Esophagus squamous epithelium (tissue), 5 donors: ENCODE measurements at regions not wholly inside any gene's neighbourhood (a gene's known extent, or its start where the extent isn't known, plus 50 kb on each side); places are given as distances from the start of the nearest gene placed in this dataset.

ENCODE experiments used
- DNase-seq: peaks from one replicate; lab custom pipeline; 2025; lab: John Stamatoyannopoulos, UW
- H3K27ac ChIP-seq, 4 donors: fragments of 200-600 bp; sonication (generic); one replicate each; pipeline ENCODE4 v1.5.1; 2016 to 2019; ENCODE audit warnings: mild to moderate bottlenecking in 1 of 4
- H3K27me3 ChIP-seq, 4 donors: fragments of 200-600 bp; sonication (generic); 1 replicate in 3 of 4; 2 replicates in 1 of 4; pipeline versions ENCODE4 v1.5.1 to v1.6.0; 2017 to 2021; ENCODE audit warnings: antibody characterized with exemption in 1 of 4
- H3K36me3 ChIP-seq, 3 donors: fragments of 200-600 bp; sonication (generic); one replicate each; pipeline ENCODE4 v1.5.1; 2016 to 2019
- H3K4me1 ChIP-seq, 3 donors: fragments of 200-600 bp; sonication (generic); one replicate each; pipeline ENCODE4 v1.5.1; 2017 to 2019
- H3K4me3 ChIP-seq, 4 donors: fragments of 200-600 bp; sonication (generic); 1 replicate in 3 of 4; 2 replicates in 1 of 4; pipeline ENCODE4 v1.5.1; 2016 to 2019; ENCODE audit warnings: mild to moderate bottlenecking in 2 of 4, moderate library complexity in 1 of 4
- H3K9me3 ChIP-seq, 3 donors: fragments of 200-600 bp; sonication (generic); one replicate each; pipeline ENCODE4 v1.5.1; 2016 to 2019
- CTCF ChIP-seq, 6 experiments: fragments of 450-650 bp in 4 of 6; fragments of 200-600 bp in 2 of 6; sonication (generic) in 2 of 6; IDR thresholded peaks; one replicate each; pipeline ENCODE4 v1.5.1; 2016 to 2019; ENCODE audit warnings: antibody characterized with exemption in 6 of 6, mild to moderate bottlenecking in 4 of 6, moderate library complexity in 4 of 6
- POLR2A ChIP-seq, 4 donors: fragments of 450-650 bp; IDR thresholded peaks; one replicate each; pipeline ENCODE4 v1.6.1; 2017; ENCODE audit warnings: antibody characterized with exemption in 4 of 4, mild to moderate bottlenecking in 4 of 4, moderate library complexity in 3 of 4
- WGBS, 2 donors: methylation state at CpG; one replicate each; pipeline ENCODE4 v1.1.5; 2018; 5-methylcytosine and 5-hydroxymethylcytosine counted together
- intact Hi-C: fragments of 100-400 bp; cut with DNase I; formaldehyde crosslinking; loops from one replicate; pipeline ENCODE4 v1.15.0; 2022
- donor health status: DM: yes; HTN: yes; CAD: no.

GRCh38 chr13:27327633-27328032 is 57.0 kb downstream of the RASL11A start:
- DNase-seq = no peak
- Histone ChIP-seq H3K27me3 (peaks cover 0 to 16% (median 0%) of the 10 kb centered on the region in 4 donors), H3K27ac (no peak overlapping the region), H3K9me3 (no peaks in the 10 kb centered on the region), H3K4me1 (no peaks in the 10 kb centered on the region), H3K4me3 (no peak overlapping the region), H3K36me3 (no peaks in the 10 kb centered on the region)
- intact Hi-C loops = no loop called here
- 86 to 90% methylated on average over 5 of the region's 5 CpGs for WGBS, 2 donors
- no peak for TF ChIP-seq POLR2A (IDR thresholded peaks at IDR 0.05)
- no peak for TF ChIP-seq CTCF (IDR thresholded peaks at IDR 0.05)

GRCh38 chr13:27329210-27329609 is 58.6 kb downstream of the RASL11A start:
- peaks cover 0 to 16% (median 0%) of the 10 kb centered on the region in 4 donors for H3K27me3 ChIP-seq
- WGBS, 2 donors = 73 to 84% methylated on average over 5 of the region's 5 CpGs
- H3K4me3 ChIP-seq = no peak overlapping the region
- no peaks in the 10 kb centered on the region for H3K36me3 ChIP-seq
- H3K27ac ChIP-seq = no peak overlapping the region
- no peaks in the 10 kb centered on the region for H3K9me3 ChIP-seq
- no peaks in the 10 kb centered on the region for H3K4me1 ChIP-seq
- intact Hi-C loops = no loop called here
- TF ChIP-seq POLR2A (IDR thresholded peaks at IDR 0.05) (no peak), CTCF (IDR thresholded peaks at IDR 0.05) (no peak)
- DNase-seq = no peak

- intact Hi-C loops = no loop called here
- Histone ChIP-seq H3K4me1 (no peaks in the 10 kb centered on the region), H3K27me3 (peaks cover 0 to 12% (median 0%) of the 10 kb centered on the region in 4 donors), H3K36me3 (no peaks in the 10 kb centered on the region), H3K27ac (no peak overlapping the region), H3K9me3 (no peaks in the 10 kb centered on the region), H3K4me3 (no peak overlapping the region)
- no peak for DNase-seq
- TF ChIP-seq POLR2A (IDR thresholded peaks at IDR 0.05) (no peak), CTCF (IDR thresholded peaks at IDR 0.05) (no peak)
- 52 to 64% methylated on average over 13 of the region's 13 CpGs for WGBS, 2 donors
Measured at GRCh38 chr13:27334774-27335435, 64.3 kb downstream of the RASL11A start.

- Histone ChIP-seq H3K36me3 (no peaks in the 10 kb centered on the region), H3K27me3 (peaks cover 0 to 16% (median 0%) of the 10 kb centered on the region in 4 donors), H3K9me3 (no peaks in the 10 kb centered on the region), H3K4me3 (no peak overlapping the region), H3K4me1 (no peaks in the 10 kb centered on the region), H3K27ac (no peak overlapping the region)
- no peak for DNase-seq
- 48 to 67% methylated on average over 3 of the region's 6 CpGs for WGBS, 2 donors
- intact Hi-C loops = no loop called here
- TF ChIP-seq CTCF (IDR thresholded peaks at IDR 0.05) (no peak), POLR2A (IDR thresholded peaks at IDR 0.05) (no peak)
Measured at GRCh38 chr13:27336014-27336673, 65.5 kb downstream of the RASL11A start.

- intact Hi-C loops = no loop called here
- no peak overlapping the region for H3K27ac ChIP-seq
- H3K4me3 ChIP-seq = no peak overlapping the region
- no peaks in the 10 kb centered on the region for H3K36me3 ChIP-seq
- 78 to 94% methylated on average over 1 of the region's 1 CpG for WGBS, 2 donors
- no peaks in the 10 kb centered on the region for H3K4me1 ChIP-seq
- no peaks in the 10 kb centered on the region for H3K9me3 ChIP-seq
- no peak for DNase-seq
- no peak for TF ChIP-seq POLR2A (IDR thresholded peaks at IDR 0.05)
- TF ChIP-seq CTCF (IDR thresholded peaks at IDR 0.05) = no peak
- H3K27me3 ChIP-seq = peaks cover 0 to 20% (median 0%) of the 10 kb centered on the region in 4 donors
Measured at GRCh38 chr13:27338207-27338606, 67.6 kb downstream of the RASL11A start.
